ENCODE measurements at regions not wholly inside any gene's neighbourhood (a gene's known extent, or its start where the extent isn't known, plus 50 kb on each side); places are given as distances from the start of the nearest gene placed in this dataset.

GRCh38 chr5:164809821-164810220 is 1304.4 kb downstream of the MAT2B start:
- TF ChIP-seq NFYB (CRISPR knock-in tag; conservative IDR thresholded peaks at IDR 0.05; ENCODE audit: low read depth): no peak
- no peak for TF ChIP-seq CTCF (IDR thresholded peaks at IDR 0.05)
- no peak for TF ChIP-seq NR1H2 (CRISPR knock-in tag; IDR thresholded peaks at IDR 0.05)
- TF ChIP-seq, protein P1, sequence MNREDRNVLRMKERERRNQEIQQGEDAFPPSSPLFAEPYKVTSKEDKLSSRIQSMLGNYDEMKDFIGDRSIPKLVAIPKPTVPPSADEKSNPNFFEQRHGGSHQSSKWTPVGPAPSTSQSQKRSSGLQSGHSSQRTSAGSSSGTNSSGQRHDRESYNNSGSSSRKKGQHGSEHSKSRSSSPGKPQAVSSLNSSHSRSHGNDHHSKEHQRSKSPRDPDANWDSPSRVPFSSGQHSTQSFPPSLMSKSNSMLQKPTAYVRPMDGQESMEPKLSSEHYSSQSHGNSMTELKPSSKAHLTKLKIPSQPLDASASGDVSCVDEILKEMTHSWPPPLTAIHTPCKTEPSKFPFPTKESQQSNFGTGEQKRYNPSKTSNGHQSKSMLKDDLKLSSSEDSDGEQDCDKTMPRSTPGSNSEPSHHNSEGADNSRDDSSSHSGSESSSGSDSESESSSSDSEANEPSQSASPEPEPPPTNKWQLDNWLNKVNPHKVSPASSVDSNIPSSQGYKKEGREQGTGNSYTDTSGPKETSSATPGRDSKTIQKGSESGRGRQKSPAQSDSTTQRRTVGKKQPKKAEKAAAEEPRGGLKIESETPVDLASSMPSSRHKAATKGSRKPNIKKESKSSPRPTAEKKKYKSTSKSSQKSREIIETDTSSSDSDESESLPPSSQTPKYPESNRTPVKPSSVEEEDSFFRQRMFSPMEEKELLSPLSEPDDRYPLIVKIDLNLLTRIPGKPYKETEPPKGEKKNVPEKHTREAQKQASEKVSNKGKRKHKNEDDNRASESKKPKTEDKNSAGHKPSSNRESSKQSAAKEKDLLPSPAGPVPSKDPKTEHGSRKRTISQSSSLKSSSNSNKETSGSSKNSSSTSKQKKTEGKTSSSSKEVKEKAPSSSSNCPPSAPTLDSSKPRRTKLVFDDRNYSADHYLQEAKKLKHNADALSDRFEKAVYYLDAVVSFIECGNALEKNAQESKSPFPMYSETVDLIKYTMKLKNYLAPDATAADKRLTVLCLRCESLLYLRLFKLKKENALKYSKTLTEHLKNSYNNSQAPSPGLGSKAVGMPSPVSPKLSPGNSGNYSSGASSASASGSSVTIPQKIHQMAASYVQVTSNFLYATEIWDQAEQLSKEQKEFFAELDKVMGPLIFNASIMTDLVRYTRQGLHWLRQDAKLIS (CRISPR knock-in tag; IDR thresholded peaks at IDR 0.05; ENCODE audit: borderline replicate concordance): no peak
